Gastrocnemius medialis (tissue), 4 donors: ENCODE measurements at regions not wholly inside any gene's neighbourhood (a gene's known extent, or its start where the extent isn't known, plus 50 kb on each side); places are given as distances from the start of the nearest gene placed in this dataset.

ENCODE experiments used
- CTCF ChIP-seq, 5 experiments: fragments of 450-650 bp in 3 of 5; fragments of 200-600 bp in 2 of 5; sonication (generic) in 2 of 5; IDR thresholded peaks in 4 of 5; conservative IDR thresholded peaks in 1 of 5; 1 replicate in 4 of 5; 2 replicates in 1 of 5; pipeline ENCODE4 v1.5.1; 2016 to 2019; ENCODE audit warnings: antibody characterized with exemption in 5 of 5, mild to moderate bottlenecking in 3 of 5, moderate library complexity in 3 of 5
- POLR2A ChIP-seq, 2 donors: fragments of 450-650 bp; IDR thresholded peaks; one replicate each; pipeline ENCODE4 v1.6.1; 2017; ENCODE audit warnings: antibody characterized with exemption in 2 of 2, mild to moderate bottlenecking in 2 of 2, moderate library complexity in 2 of 2

- TF ChIP-seq POLR2A (IDR thresholded peaks at IDR 0.05) (no peak), CTCF (IDR thresholded peaks at IDR 0.05 in 4 of 5, conservative IDR thresholded peaks at IDR 0.05 in 1 of 5) (no peak)
These were observed 79.8 kb upstream of the NMNAT3 start for GRCh38 chr3:139757448-139758030.
